NCI-H2196 (cell line): ENCODE measurements at regions not wholly inside any gene's neighbourhood (a gene's known extent, or its start where the extent isn't known, plus 50 kb on each side); places are given as distances from the start of the nearest gene placed in this dataset.

Source experiments
- DNase-seq: peaks from one replicate; lab custom pipeline; 2025; ENCODE audit not compliant: unreplicated experiment; lab: John Stamatoyannopoulos, UW

GRCh38 chr9:115914291-115914690 lies 239.3 kb upstream of the PAPPA start:
- DNase-seq, result no peak

- no peak for DNase-seq
These were observed 232.3 kb upstream of the PAPPA start for GRCh38 chr9:115921301-115921700.

- no peak for DNase-seq
These were observed 231.1 kb upstream of the PAPPA start for GRCh38 chr9:115922444-115922843.

- DNase-seq, result no peak
These were observed 230.2 kb upstream of the PAPPA start for GRCh38 chr9:115923410-115923809.

- DNase-seq, result no peak
These were observed 229.5 kb upstream of the PAPPA start for GRCh38 chr9:115923903-115924668.

GRCh38 chr9:115924669-115924987 lies 229.0 kb upstream of the PAPPA start:
- no peak for DNase-seq

- no peak for DNase-seq
These were observed 228.2 kb upstream of the PAPPA start for GRCh38 chr9:115925424-115925823.

- no peak for DNase-seq
These were observed 223.1 kb upstream of the PAPPA start for GRCh38 chr9:115930472-115930871.

- no peak for DNase-seq
These were observed 215.1 kb upstream of the PAPPA start for GRCh38 chr9:115938479-115938878.

- DNase-seq, result no peak
These were observed 214.4 kb upstream of the PAPPA start for GRCh38 chr9:115939065-115939765.

- DNase-seq, result no peak
These were observed 211.9 kb upstream of the PAPPA start for GRCh38 chr9:115941561-115942315.

GRCh38 chr9:115943431-115944165 lies 210.0 kb upstream of the PAPPA start:
- no peak for DNase-seq

GRCh38 chr9:115944166-115944948 lies 209.2 kb upstream of the PAPPA start:
- no peak for DNase-seq

- DNase-seq, result no peak
These were observed 208.6 kb upstream of the PAPPA start for GRCh38 chr9:115945009-115945431.

GRCh38 chr9:115946530-115946929 lies 207.1 kb upstream of the PAPPA start:
- no peak for DNase-seq

GRCh38 chr9:115951977-115952376 lies 201.6 kb upstream of the PAPPA start:
- DNase-seq, result no peak

GRCh38 chr9:115952430-115953292 lies 200.9 kb upstream of the PAPPA start:
- DNase-seq, result no peak

GRCh38 chr9:115956371-115956770 lies 197.2 kb upstream of the PAPPA start:
- DNase-seq, result no peak

- DNase-seq, result no peak
These were observed 196.0 kb upstream of the PAPPA start for GRCh38 chr9:115957585-115957984.
